ENCODE measurements at regions not wholly inside any gene's neighbourhood (a gene's known extent, or its start where the extent isn't known, plus 50 kb on each side); places are given as distances from the start of the nearest gene placed in this dataset.

GRCh38 chr3:16793321-16793720 is 91.4 kb upstream of the PLCL2 start:
- TF ChIP-seq CTCF (IDR thresholded peaks at IDR 0.05): no peak
- no peak for TF ChIP-seq POLR2A (IDR thresholded peaks at IDR 0.05)
- no peak for TF ChIP-seq POLR2AphosphoS5 (IDR thresholded peaks at IDR 0.05)
- TF ChIP-seq EP300 (IDR thresholded peaks at IDR 0.05): no peak
